Upper lobe of left lung (tissue), 4 donors: ENCODE measurements at regions not wholly inside any gene's neighbourhood (a gene's known extent, or its start where the extent isn't known, plus 50 kb on each side); places are given as distances from the start of the nearest gene placed in this dataset.

Experiments
- CTCF ChIP-seq, 6 experiments: fragments of 450-650 bp in 4 of 6; fragments of 200-600 bp in 2 of 6; sonication (generic) in 2 of 6; IDR thresholded peaks; one replicate each; pipeline ENCODE4 v1.5.1; 2016 to 2019; ENCODE audit warnings: antibody characterized with exemption in 6 of 6
- POLR2A ChIP-seq, 4 donors: fragments of 450-650 bp; IDR thresholded peaks; one replicate each; pipeline ENCODE4 v1.5.1; 2016 to 2017; ENCODE audit warnings: antibody characterized with exemption in 4 of 4, mild to moderate bottlenecking in 2 of 4
- POLR2AphosphoS5 ChIP-seq, 2 donors: sonication (generic); formaldehyde crosslinking; IDR thresholded peaks; one replicate each; pipeline ENCODE4 v1.5.1; 2017; ENCODE audit warnings: antibody characterized with exemption in 2 of 2

GRCh38 chr4:156154978-156155377 lies 201.3 kb upstream of the CTSO start:
- TF ChIP-seq CTCF (IDR thresholded peaks at IDR 0.05): no peak
- no peak for TF ChIP-seq POLR2AphosphoS5 (IDR thresholded peaks at IDR 0.05)
- no peak for TF ChIP-seq POLR2A (IDR thresholded peaks at IDR 0.05)
